ENCODE measurements at regions not wholly inside any gene's neighbourhood (a gene's known extent, or its start where the extent isn't known, plus 50 kb on each side); places are given as distances from the start of the nearest gene placed in this dataset.

DNA sequence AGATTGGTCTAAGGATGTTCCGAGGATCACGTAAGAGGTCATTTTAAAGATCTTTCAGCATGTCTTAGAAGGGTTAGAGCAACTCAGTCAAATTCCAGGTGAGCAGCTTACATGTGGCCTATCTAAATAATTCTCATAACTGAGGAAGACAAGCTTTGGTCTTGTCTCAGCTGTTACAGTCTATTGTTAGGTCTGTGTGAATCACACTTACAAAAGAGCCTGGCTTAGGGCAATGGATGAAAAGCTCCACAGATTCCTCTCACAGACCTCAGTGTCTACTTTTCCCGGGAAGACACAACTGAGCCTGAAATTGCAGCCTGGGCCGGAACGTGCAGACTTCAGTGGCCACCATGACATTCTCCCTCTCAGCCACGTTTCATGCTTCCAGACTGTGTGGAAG is 173.1 kb downstream of the INHBA start:
- Histone ChIP-seq H3K36me3 (no peaks in the 10 kb centered on the region), H3K4me3 (no peak overlapping the region), H3K27ac (no peak overlapping the region), H3K9me3 (ENCODE audit: low read depth) (no peaks in the 10 kb centered on the region), H3K27me3 (no peaks in the 10 kb centered on the region), H3K4me1 (ENCODE audit: low read depth) (no peaks in the 10 kb centered on the region)
- DNase-seq (ENCODE audit: low read depth in 1 of 2, low spot score in 1 of 2) = no peak
- TF ChIP-seq, protein P1, sequence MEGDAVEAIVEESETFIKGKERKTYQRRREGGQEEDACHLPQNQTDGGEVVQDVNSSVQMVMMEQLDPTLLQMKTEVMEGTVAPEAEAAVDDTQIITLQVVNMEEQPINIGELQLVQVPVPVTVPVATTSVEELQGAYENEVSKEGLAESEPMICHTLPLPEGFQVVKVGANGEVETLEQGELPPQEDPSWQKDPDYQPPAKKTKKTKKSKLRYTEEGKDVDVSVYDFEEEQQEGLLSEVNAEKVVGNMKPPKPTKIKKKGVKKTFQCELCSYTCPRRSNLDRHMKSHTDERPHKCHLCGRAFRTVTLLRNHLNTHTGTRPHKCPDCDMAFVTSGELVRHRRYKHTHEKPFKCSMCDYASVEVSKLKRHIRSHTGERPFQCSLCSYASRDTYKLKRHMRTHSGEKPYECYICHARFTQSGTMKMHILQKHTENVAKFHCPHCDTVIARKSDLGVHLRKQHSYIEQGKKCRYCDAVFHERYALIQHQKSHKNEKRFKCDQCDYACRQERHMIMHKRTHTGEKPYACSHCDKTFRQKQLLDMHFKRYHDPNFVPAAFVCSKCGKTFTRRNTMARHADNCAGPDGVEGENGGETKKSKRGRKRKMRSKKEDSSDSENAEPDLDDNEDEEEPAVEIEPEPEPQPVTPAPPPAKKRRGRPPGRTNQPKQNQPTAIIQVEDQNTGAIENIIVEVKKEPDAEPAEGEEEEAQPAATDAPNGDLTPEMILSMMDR (IDR thresholded peaks at IDR 0.05; ENCODE audit: low read depth, low read length) = no peak

DNA sequence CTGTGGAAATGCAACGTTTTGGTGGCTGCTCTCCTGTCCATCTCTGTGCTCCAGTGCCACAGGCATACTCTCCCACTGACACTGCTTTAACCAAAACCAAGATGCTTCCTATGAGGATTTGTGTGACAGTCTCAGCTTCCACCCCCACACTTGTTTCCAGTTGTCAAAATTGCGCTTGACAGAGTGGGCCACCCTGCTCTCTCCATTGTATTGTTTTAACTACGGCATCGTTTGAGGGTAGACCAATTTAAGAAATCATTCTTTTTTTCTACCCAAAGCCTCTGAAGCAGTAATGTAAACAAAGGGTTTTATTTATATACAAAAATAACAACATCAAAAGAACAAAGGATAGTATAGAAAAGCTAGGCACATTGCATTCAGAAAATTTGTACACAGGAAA is 178.0 kb downstream of the INHBA start:
- H3K27me3 ChIP-seq = no peaks in the 10 kb centered on the region
- TF ChIP-seq, protein P1 (IDR thresholded peaks at IDR 0.05; ENCODE audit: low read depth, low read length) = no peak

DNA sequence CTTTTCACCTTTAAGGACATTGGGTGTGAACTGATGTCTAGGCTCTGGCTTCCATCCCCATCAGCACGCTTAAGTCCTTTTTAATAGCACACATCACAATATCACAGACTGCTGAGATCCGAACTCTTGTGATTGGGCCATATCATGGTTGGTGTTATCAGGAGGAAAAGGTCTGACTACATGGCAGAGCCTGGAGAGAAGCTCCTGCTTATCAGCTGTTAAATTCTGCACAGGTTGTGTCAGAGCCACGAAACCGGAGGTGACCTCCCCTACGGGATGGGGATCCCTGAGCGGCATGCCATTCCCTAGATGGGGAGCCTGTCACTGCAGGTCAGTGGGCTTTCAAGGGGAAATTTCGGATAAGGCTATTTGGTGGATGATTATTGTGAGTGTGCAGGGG is 182.4 kb downstream of the INHBA start:
- Histone ChIP-seq H3K27ac (no peak overlapping the region), H3K36me3 (no peaks in the 10 kb centered on the region), H3K9me3 (ENCODE audit: low read depth) (no peaks in the 10 kb centered on the region), H3K4me1 (ENCODE audit: low read depth) (no peaks in the 10 kb centered on the region), H3K4me3 (no peak overlapping the region), H3K27me3 (no peaks in the 10 kb centered on the region)
- TF ChIP-seq, protein P1 (IDR thresholded peaks at IDR 0.05; ENCODE audit: low read depth, low read length) = no peak
- no peak for DNase-seq (ENCODE audit: low read depth in 1 of 2, low spot score in 1 of 2)

More for the DNA sequence above, 178.0 kb downstream of the INHBA start:
- no peaks in the 10 kb centered on the region for H3K4me1 ChIP-seq (ENCODE audit: low read depth)
- H3K27ac ChIP-seq = no peak overlapping the region
- no peak for DNase-seq (ENCODE audit: low read depth in 1 of 2, low spot score in 1 of 2)
- no peak overlapping the region for H3K4me3 ChIP-seq
- H3K36me3 ChIP-seq = no peaks in the 10 kb centered on the region
- no peaks in the 10 kb centered on the region for H3K9me3 ChIP-seq (ENCODE audit: low read depth)

DNA sequence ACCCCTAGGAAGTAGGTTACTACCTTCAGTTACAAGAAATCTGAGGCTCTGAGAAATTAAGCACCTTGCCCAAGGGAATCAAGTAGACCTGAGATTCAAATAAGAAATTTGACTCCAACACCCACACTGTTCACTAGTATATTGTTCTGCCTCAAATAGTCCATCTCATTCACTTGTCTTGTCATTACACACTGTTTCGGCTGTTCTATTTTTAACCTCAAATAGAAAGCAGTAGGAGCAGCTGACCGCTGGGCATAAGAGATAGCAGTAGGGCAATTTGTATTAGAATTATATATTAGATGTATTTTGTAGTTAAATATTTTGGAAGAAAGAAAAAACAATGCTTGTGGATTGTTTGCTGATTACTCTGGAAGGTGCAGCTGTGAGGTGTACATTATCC is 185.1 kb downstream of the INHBA start:
- H3K36me3 ChIP-seq = no peaks in the 10 kb centered on the region
- H3K27ac ChIP-seq = no peak overlapping the region
- H3K9me3 ChIP-seq (ENCODE audit: low read depth) = no peaks in the 10 kb centered on the region
- no peaks in the 10 kb centered on the region for H3K27me3 ChIP-seq
- no peaks in the 10 kb centered on the region for H3K4me1 ChIP-seq (ENCODE audit: low read depth)
- no peak for DNase-seq (ENCODE audit: low read depth in 1 of 2, low spot score in 1 of 2)
- no peak overlapping the region for H3K4me3 ChIP-seq
- TF ChIP-seq, protein P1 (IDR thresholded peaks at IDR 0.05; ENCODE audit: low read depth, low read length) = no peak

DNA sequence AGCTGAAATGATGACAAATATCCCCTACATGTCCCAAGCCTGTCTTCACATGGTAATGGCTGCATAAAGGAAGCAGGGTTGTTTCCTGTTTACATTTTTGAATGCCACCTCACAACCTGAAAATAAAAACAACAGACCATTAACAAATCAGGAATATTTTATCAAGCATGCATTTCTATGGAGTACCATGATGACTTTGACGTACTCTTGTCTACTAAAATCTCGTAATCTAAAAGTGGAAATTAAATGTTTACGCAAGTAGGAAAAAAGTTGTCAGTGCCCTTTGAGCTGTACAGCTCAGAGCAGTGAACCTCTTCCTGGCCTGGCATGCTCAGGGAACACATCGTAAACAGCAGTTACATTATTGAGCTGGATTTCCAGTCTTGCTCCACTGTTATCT is 194.1 kb downstream of the INHBA start:
- H3K27me3 ChIP-seq = no peaks in the 10 kb centered on the region
- no peaks in the 10 kb centered on the region for H3K4me1 ChIP-seq (ENCODE audit: low read depth)
- H3K27ac ChIP-seq = no peak overlapping the region
- TF ChIP-seq, protein P1 (IDR thresholded peaks at IDR 0.05; ENCODE audit: low read depth, low read length) = no peak
- DNase-seq (ENCODE audit: low read depth in 1 of 2, low spot score in 1 of 2) = no peak
- H3K4me3 ChIP-seq = no peak overlapping the region
- no peaks in the 10 kb centered on the region for H3K9me3 ChIP-seq (ENCODE audit: low read depth)
- H3K36me3 ChIP-seq = no peaks in the 10 kb centered on the region
